ENCODE measurements at regions not wholly inside any gene's neighbourhood (a gene's known extent, or its start where the extent isn't known, plus 50 kb on each side); places are given as distances from the start of the nearest gene placed in this dataset.

DNA sequence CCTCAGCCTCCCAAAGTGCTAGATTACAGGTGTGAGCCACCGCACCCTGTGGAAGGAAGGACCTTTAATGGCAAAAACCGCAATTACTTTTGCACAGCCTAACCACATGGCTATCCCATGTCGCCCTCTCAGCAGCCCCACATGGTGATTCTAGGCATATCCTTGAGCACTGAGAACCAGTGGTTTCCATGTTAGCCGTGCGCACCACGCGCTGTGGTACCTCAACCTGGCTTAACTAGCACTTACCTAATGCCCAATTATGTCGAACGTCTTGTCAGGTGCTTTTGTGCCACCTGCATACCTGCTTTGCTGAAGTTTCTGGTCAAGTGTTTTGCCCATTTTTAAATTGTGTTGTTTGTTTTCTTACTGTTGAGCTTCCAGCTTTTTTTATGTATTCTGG, 697.9 kb downstream of the BRD1 start (continued):
- TF ChIP-seq, protein P1, sequence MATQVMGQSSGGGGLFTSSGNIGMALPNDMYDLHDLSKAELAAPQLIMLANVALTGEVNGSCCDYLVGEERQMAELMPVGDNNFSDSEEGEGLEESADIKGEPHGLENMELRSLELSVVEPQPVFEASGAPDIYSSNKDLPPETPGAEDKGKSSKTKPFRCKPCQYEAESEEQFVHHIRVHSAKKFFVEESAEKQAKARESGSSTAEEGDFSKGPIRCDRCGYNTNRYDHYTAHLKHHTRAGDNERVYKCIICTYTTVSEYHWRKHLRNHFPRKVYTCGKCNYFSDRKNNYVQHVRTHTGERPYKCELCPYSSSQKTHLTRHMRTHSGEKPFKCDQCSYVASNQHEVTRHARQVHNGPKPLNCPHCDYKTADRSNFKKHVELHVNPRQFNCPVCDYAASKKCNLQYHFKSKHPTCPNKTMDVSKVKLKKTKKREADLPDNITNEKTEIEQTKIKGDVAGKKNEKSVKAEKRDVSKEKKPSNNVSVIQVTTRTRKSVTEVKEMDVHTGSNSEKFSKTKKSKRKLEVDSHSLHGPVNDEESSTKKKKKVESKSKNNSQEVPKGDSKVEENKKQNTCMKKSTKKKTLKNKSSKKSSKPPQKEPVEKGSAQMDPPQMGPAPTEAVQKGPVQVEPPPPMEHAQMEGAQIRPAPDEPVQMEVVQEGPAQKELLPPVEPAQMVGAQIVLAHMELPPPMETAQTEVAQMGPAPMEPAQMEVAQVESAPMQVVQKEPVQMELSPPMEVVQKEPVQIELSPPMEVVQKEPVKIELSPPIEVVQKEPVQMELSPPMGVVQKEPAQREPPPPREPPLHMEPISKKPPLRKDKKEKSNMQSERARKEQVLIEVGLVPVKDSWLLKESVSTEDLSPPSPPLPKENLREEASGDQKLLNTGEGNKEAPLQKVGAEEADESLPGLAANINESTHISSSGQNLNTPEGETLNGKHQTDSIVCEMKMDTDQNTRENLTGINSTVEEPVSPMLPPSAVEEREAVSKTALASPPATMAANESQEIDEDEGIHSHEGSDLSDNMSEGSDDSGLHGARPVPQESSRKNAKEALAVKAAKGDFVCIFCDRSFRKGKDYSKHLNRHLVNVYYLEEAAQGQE (IDR thresholded peaks at IDR 0.05; ENCODE audit: unreplicated experiment): no peak
- TF ChIP-seq EZH2phosphoT487 (IDR thresholded peaks at IDR 0.05; ENCODE audit: unreplicated experiment) (no peak), ZNF331 (CRISPR knock-in tag; IDR thresholded peaks at IDR 0.05; ENCODE audit: low read depth) (no peak), JUNB (IDR thresholded peaks at IDR 0.05; ENCODE audit: unreplicated experiment) (no peak), STAT1 (IDR thresholded peaks at IDR 0.05; ENCODE audit: unreplicated experiment) (no peak), ZNF114 (CRISPR knock-in tag; IDR thresholded peaks at IDR 0.05) (no peak), POLR2AphosphoS5 (IDR thresholded peaks at IDR 0.05; ENCODE audit: low read depth) (no peak)

- H3K4me3 Mint-ChIP-seq: no peak overlapping the region
- Histone ChIP-seq H2AFZ (no peak overlapping the region), H3K36me3 (ENCODE audit: insufficient read depth) (0 out of 2 replicates have a peak, but pooled peaks cover 6% of the 10 kb centered on the region), H3K27ac (ENCODE audit: low read depth) (no peak overlapping the region), H3K79me2 (replicated peaks; ENCODE audit: insufficient read depth) (no peaks in the 10 kb centered on the region), H3K4me1 (ENCODE audit: insufficient read depth) (no peaks in the 10 kb centered on the region), H3K9me2 (ENCODE audit: insufficient read depth) (no peaks in the 10 kb centered on the region), H3K4me3 (no peak overlapping the region), H3F3A (replicated peaks; ENCODE audit: low read depth) (no peaks in the 10 kb centered on the region), H4K20me1 (replicated peaks; ENCODE audit: insufficient read depth) (no peaks in the 10 kb centered on the region), H3K27me3 (ENCODE audit: insufficient read depth) (no peaks in the 10 kb centered on the region), H3K4me2 (no peak overlapping the region)
- no peaks in the 10 kb centered on the region; the same call in 1 of the 3 replicates for H3K9me3 Mint-ChIP-seq
- no peak for TF ChIP-seq JUNB (IDR thresholded peaks at IDR 0.05; ENCODE audit: unreplicated experiment)
- TF ChIP-seq STAT1 (IDR thresholded peaks at IDR 0.05; ENCODE audit: unreplicated experiment): no peak
- no peak for TF ChIP-seq CREB1 (CRISPR knock-in tag; IDR thresholded peaks at IDR 0.05; ENCODE audit: low read depth)
- TF ChIP-seq CTCF (conservative IDR thresholded peaks at IDR 0.05; ENCODE audit: low read depth in 2 of 2): no peak
- ATAC-seq (no peak), DNase-seq (ENCODE audit: low spot score) (no peak)
- no peaks in the 10 kb centered on the region for H3K27me3 Mint-ChIP-seq (ENCODE audit: insufficient read depth, low read depth, poor library complexity)
- H3K27ac Mint-ChIP-seq: no peak overlapping the region
- no peaks in the 10 kb centered on the region for H3K36me3 Mint-ChIP-seq (ENCODE audit: low read depth)
- H3K4me1 Mint-ChIP-seq: peaks cover 4% of the 10 kb centered on the region; the same call in 2 of the 3 replicates
These were observed 698.8 kb downstream of the BRD1 start for GRCh38 chr22:49128874-49129273.

GRCh38 chr22:49124608-49125007, 703.1 kb downstream of the BRD1 start:
- Mint-ChIP-seq H3K27ac (no peak overlapping the region), H3K9me3 (no peaks in the 10 kb centered on the region; the same call in 1 of the 3 replicates), H3K4me3 (no peak overlapping the region), H3K27me3 (ENCODE audit: insufficient read depth, low read depth, poor library complexity) (peaks cover 6% of the 10 kb centered on the region), H3K4me1 (peaks cover 18% of the 10 kb centered on the region), H3K36me3 (ENCODE audit: low read depth) (no peaks in the 10 kb centered on the region)
- H3K4me3 ChIP-seq: no peak overlapping the region
- H2AFZ ChIP-seq: no peak overlapping the region
- no peaks in the 10 kb centered on the region for H3K4me1 ChIP-seq (ENCODE audit: insufficient read depth)
- H4K20me1 ChIP-seq (replicated peaks; ENCODE audit: insufficient read depth): no peaks in the 10 kb centered on the region
- H3K79me2 ChIP-seq (replicated peaks; ENCODE audit: insufficient read depth): no peaks in the 10 kb centered on the region
- H3K4me2 ChIP-seq: no peak overlapping the region
- H3K9me2 ChIP-seq (ENCODE audit: insufficient read depth): no peaks in the 10 kb centered on the region
- H3F3A ChIP-seq (replicated peaks; ENCODE audit: low read depth): no peaks in the 10 kb centered on the region
- no peak; the same call in 2 of the 3 replicates for ATAC-seq
- 0 out of 2 replicates have a peak, but pooled peaks cover 6% of the 10 kb centered on the region for H3K36me3 ChIP-seq (ENCODE audit: insufficient read depth)
- no peaks in the 10 kb centered on the region for H3K27me3 ChIP-seq (ENCODE audit: insufficient read depth)
- no peak for DNase-seq (ENCODE audit: low spot score)
- no peak overlapping the region for H3K27ac ChIP-seq (ENCODE audit: low read depth)
- TF ChIP-seq ZNF331 (CRISPR knock-in tag; IDR thresholded peaks at IDR 0.05; ENCODE audit: low read depth) (no peak), POLR2AphosphoS5 (IDR thresholded peaks at IDR 0.05; ENCODE audit: low read depth) (no peak)

All from GM23338 (cell line).